B cell (primary cell): ENCODE measurements at regions not wholly inside any gene's neighbourhood (a gene's known extent, or its start where the extent isn't known, plus 50 kb on each side); places are given as distances from the start of the nearest gene placed in this dataset.

Source experiments
- EZH2 ChIP-seq: IDR thresholded peaks from 2 replicates; pipeline ENCODE4 v1.6.1; 2012; ENCODE audit warnings: borderline replicate concordance, low read depth, mild to moderate bottlenecking, moderate library complexity, low read length; ENCODE audit not compliant: insufficient read depth, poor library complexity, severe bottlenecking
- TF ChIP-seq, protein P1 (sequence below): fragments of 200-600 bp; IDR thresholded peaks from one replicate; pipeline ENCODE4 v1.8.0; 2022; ENCODE audit warnings: antibody characterized with exemption, mild to moderate bottlenecking

DNA sequence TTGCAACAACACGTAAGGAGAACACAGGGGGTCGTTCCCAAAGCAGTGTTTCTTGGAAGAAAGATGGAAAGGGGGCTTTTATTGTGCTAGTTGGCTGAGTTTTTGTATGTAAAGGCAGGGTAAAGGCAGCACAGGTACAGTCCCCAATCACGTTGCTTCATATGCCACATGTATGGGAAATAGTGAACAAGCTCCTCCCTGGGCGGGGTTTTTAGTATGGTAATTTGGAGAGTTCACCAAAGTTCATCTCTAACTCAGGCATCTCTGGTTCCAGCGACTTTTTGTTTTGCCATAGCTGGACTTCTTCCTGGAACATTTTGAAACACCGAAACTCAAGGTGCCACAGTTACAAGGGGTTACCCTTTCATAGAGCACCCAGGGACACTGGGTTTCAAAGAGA, 133.9 kb downstream of the CAAP1 start:
- TF ChIP-seq, protein P1, sequence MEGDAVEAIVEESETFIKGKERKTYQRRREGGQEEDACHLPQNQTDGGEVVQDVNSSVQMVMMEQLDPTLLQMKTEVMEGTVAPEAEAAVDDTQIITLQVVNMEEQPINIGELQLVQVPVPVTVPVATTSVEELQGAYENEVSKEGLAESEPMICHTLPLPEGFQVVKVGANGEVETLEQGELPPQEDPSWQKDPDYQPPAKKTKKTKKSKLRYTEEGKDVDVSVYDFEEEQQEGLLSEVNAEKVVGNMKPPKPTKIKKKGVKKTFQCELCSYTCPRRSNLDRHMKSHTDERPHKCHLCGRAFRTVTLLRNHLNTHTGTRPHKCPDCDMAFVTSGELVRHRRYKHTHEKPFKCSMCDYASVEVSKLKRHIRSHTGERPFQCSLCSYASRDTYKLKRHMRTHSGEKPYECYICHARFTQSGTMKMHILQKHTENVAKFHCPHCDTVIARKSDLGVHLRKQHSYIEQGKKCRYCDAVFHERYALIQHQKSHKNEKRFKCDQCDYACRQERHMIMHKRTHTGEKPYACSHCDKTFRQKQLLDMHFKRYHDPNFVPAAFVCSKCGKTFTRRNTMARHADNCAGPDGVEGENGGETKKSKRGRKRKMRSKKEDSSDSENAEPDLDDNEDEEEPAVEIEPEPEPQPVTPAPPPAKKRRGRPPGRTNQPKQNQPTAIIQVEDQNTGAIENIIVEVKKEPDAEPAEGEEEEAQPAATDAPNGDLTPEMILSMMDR: no peak
- no peak for TF ChIP-seq EZH2
